AG04450 (cell line): ENCODE measurements at regions not wholly inside any gene's neighbourhood (a gene's known extent, or its start where the extent isn't known, plus 50 kb on each side); places are given as distances from the start of the nearest gene placed in this dataset.
"Not testable (repeated sequence)": the region's sequence is repeated elsewhere in the genome, so short reads cannot be mapped to it uniquely, and the experiment has no call there.

Experiments
- CTCF ChIA-PET: fragments of 300-600, 350-600 bp; formaldehyde crosslinking; extraction: SDS; loops from one replicate; lab custom pipeline; 2022; ENCODE audit warnings: antibody characterized with exemption, inconsistent platforms; lab: Charles Lee
- POLR2A ChIA-PET: fragments of 350-600 bp; formaldehyde crosslinking; extraction: SDS; loops from one replicate; lab custom pipeline; 2021; ENCODE audit warnings: antibody characterized with exemption, inconsistent platforms; lab: Yijun Ruan, JAX
- DNase-seq: peaks from one replicate; pipeline ENCODE4 v3.0.0-alpha.2; 2011; ENCODE audit warnings: low read depth, low spot score
- H3K27ac ChIP-seq: one replicate; pipeline ENCODE4 v1.5.1; 2012; ENCODE audit warnings: low read depth, low read length, control low read depth
- H3K27me3 ChIP-seq: one replicate; pipeline ENCODE4 v1.6.0; 2012; ENCODE audit warnings: low read length; ENCODE audit not compliant: control insufficient read depth, insufficient read depth
- H3K4me3 ChIP-seq: 2 replicates; pipeline ENCODE4 v1.5.1; 2011; ENCODE audit warnings: mild to moderate bottlenecking, low read depth, low read length, control low read depth
- H3K9me3 ChIP-seq: 2 replicates; pipeline ENCODE4 v1.5.1; 2012; ENCODE audit warnings: low read length; ENCODE audit not compliant: control insufficient read depth, insufficient read depth
- CTCF ChIP-seq: IDR thresholded peaks from 2 replicates; pipeline ENCODE4 v1.5.1; 2011; ENCODE audit warnings: low read depth, low read length, control low read depth, inconsistent platforms

GRCh38 chr3:39577541-39577940 is 110.1 kb downstream of the MOBP start:
- no peak overlapping the region for H3K27ac ChIP-seq
- TF ChIP-seq CTCF = no peak
- CTCF ChIA-PET = no interaction called here
- POLR2A ChIA-PET = no interaction called here
- no peak for DNase-seq
- H3K9me3 ChIP-seq = no peaks in the 10 kb centered on the region
- H3K27me3 ChIP-seq = no peaks in the 10 kb centered on the region
- no peak overlapping the region for H3K4me3 ChIP-seq

DNA sequence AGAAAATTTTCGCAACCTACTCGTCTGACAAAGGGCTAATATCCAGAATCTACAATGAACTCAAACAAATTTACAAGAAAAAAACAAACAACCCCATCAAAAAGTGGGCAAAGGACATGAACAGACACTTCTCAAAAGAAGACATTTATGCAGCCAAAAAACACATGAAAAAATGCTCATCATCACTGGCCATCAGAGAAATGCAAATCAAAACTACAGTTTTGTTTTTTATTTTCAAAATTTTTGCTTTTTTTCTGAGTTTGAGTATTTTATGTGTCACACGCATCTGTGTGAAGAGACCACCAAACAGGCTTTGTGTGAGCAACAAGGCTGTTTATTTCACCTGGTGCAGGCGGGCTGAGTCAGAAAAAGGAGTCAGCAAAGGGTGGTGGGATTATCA is 118.7 kb downstream of the MOBP start:
- POLR2A ChIA-PET, H3K27ac ChIP-seq, CTCF ChIA-PET, H3K4me3 ChIP-seq, H3K9me3 ChIP-seq, DNase-seq, H3K27me3 ChIP-seq: not testable (repeated sequence)

GRCh38 chr3:39587113-39587512 is 119.6 kb downstream of the MOBP start:
- no peak overlapping the region for H3K4me3 ChIP-seq
- no peak for DNase-seq
- no peaks in the 10 kb centered on the region for H3K27me3 ChIP-seq
- ChIA-PET POLR2A (no interaction called here), CTCF (no interaction called here)
- no peak overlapping the region for H3K27ac ChIP-seq
- no peaks in the 10 kb centered on the region for H3K9me3 ChIP-seq
- no peak for TF ChIP-seq CTCF

- DNase-seq = no peak
- H3K27ac ChIP-seq = no peak overlapping the region
- ChIA-PET CTCF (no interaction called here), POLR2A (no interaction called here)
- H3K9me3 ChIP-seq = no peaks in the 10 kb centered on the region
- no peak for TF ChIP-seq CTCF
- no peak overlapping the region for H3K4me3 ChIP-seq
- no peaks in the 10 kb centered on the region for H3K27me3 ChIP-seq
Observed at GRCh38 chr3:39590806-39591205, 123.3 kb downstream of the MOBP start.

GRCh38 chr3:39592311-39593050 is 125.0 kb downstream of the MOBP start:
- Histone ChIP-seq H3K9me3 (no peaks in the 10 kb centered on the region), H3K27ac (no peak overlapping the region), H3K4me3 (no peak overlapping the region), H3K27me3 (no peaks in the 10 kb centered on the region)
- DNase-seq = no peak
- CTCF ChIA-PET = no interaction called here
- no peak for TF ChIP-seq CTCF
- POLR2A ChIA-PET = no interaction called here
